ENCODE measurements at regions not wholly inside any gene's neighbourhood (a gene's known extent, or its start where the extent isn't known, plus 50 kb on each side); places are given as distances from the start of the nearest gene placed in this dataset.
"Not testable (repeated sequence)": the region's sequence is repeated elsewhere in the genome, so short reads cannot be mapped to it uniquely, and the experiment has no call there.

GRCh38 chr11:36733721-36734120, 135.7 kb upstream of the RAG2 start:
- not testable (repeated sequence) for H3K9me2 ChIP-seq (replicated peaks; ENCODE audit: insufficient read depth, low read length); H2AFZ ChIP-seq (ENCODE audit: low read length); H3K4me1 ChIP-seq (ENCODE audit: low read length); H3K79me2 ChIP-seq (ENCODE audit: low read length); H3K27ac ChIP-seq (ENCODE audit: low read length); H4K20me1 ChIP-seq (ENCODE audit: insufficient read depth, low read depth, low read length); H3K4me2 ChIP-seq (ENCODE audit: low read depth, low read length, poor library complexity, severe bottlenecking); H3K4me3 ChIP-seq (ENCODE audit: low read length); H3K9me3 ChIP-seq (ENCODE audit: low read length); H3K36me3 ChIP-seq (ENCODE audit: insufficient read depth, low read length); DNase-seq; H3K9ac ChIP-seq (ENCODE audit: low read length); H3K27me3 ChIP-seq (ENCODE audit: low read length)

GRCh38 chr11:36730761-36731160, 132.7 kb upstream of the RAG2 start:
- Histone ChIP-seq H4K20me1 (ENCODE audit: insufficient read depth, low read depth, low read length) (no peaks in the 10 kb centered on the region), H3K79me2 (ENCODE audit: low read length) (no peaks in the 10 kb centered on the region), H2AFZ (ENCODE audit: low read length) (no peak overlapping the region), H3K4me3 (ENCODE audit: low read length) (no peak overlapping the region), H3K27me3 (ENCODE audit: low read length) (no peaks in the 10 kb centered on the region), H3K9me3 (ENCODE audit: low read length) (no peaks in the 10 kb centered on the region), H3K4me2 (ENCODE audit: low read depth, low read length, poor library complexity, severe bottlenecking) (no peak overlapping the region), H3K9ac (ENCODE audit: low read length) (no peak overlapping the region), H3K9me2 (replicated peaks; ENCODE audit: insufficient read depth, low read length) (no peaks in the 10 kb centered on the region), H3K4me1 (ENCODE audit: low read length) (no peaks in the 10 kb centered on the region), H3K27ac (ENCODE audit: low read length) (no peak overlapping the region), H3K36me3 (ENCODE audit: insufficient read depth, low read length) (no peaks in the 10 kb centered on the region)
- no peak for DNase-seq

- no peaks in the 10 kb centered on the region for H3K9me3 ChIP-seq (ENCODE audit: low read length)
- no peak overlapping the region for H3K27ac ChIP-seq (ENCODE audit: low read length)
- H4K20me1 ChIP-seq (ENCODE audit: insufficient read depth, low read depth, low read length): no peaks in the 10 kb centered on the region
- H3K4me2 ChIP-seq (ENCODE audit: low read depth, low read length, poor library complexity, severe bottlenecking): no peak overlapping the region
- no peaks in the 10 kb centered on the region for H3K4me1 ChIP-seq (ENCODE audit: low read length)
- H3K9ac ChIP-seq (ENCODE audit: low read length): no peak overlapping the region
- H2AFZ ChIP-seq (ENCODE audit: low read length): no peak overlapping the region
- H3K27me3 ChIP-seq (ENCODE audit: low read length): no peaks in the 10 kb centered on the region
- no peak for DNase-seq
- no peak overlapping the region for H3K4me3 ChIP-seq (ENCODE audit: low read length)
- H3K79me2 ChIP-seq (ENCODE audit: low read length): no peaks in the 10 kb centered on the region
- H3K36me3 ChIP-seq (ENCODE audit: insufficient read depth, low read length): no peaks in the 10 kb centered on the region
- H3K9me2 ChIP-seq (replicated peaks; ENCODE audit: insufficient read depth, low read length): no peaks in the 10 kb centered on the region
These were observed 131.8 kb upstream of the RAG2 start for GRCh38 chr11:36729825-36730224.

- no peak for DNase-seq
- Histone ChIP-seq H3K4me2 (ENCODE audit: low read depth, low read length, poor library complexity, severe bottlenecking) (no peak overlapping the region), H3K36me3 (ENCODE audit: insufficient read depth, low read length) (no peaks in the 10 kb centered on the region), H3K4me3 (ENCODE audit: low read length) (no peak overlapping the region), H3K27me3 (ENCODE audit: low read length) (no peaks in the 10 kb centered on the region), H4K20me1 (ENCODE audit: insufficient read depth, low read depth, low read length) (no peaks in the 10 kb centered on the region), H2AFZ (ENCODE audit: low read length) (no peak overlapping the region), H3K79me2 (ENCODE audit: low read length) (no peaks in the 10 kb centered on the region), H3K4me1 (ENCODE audit: low read length) (no peaks in the 10 kb centered on the region), H3K27ac (ENCODE audit: low read length) (no peak overlapping the region), H3K9ac (ENCODE audit: low read length) (no peak overlapping the region), H3K9me3 (ENCODE audit: low read length) (no peaks in the 10 kb centered on the region), H3K9me2 (replicated peaks; ENCODE audit: insufficient read depth, low read length) (no peaks in the 10 kb centered on the region)
These were observed 128.4 kb upstream of the RAG2 start for GRCh38 chr11:36726420-36726819.

- no peaks in the 10 kb centered on the region for H3K36me3 ChIP-seq (ENCODE audit: insufficient read depth, low read length)
- no peaks in the 10 kb centered on the region for H4K20me1 ChIP-seq (ENCODE audit: insufficient read depth, low read depth, low read length)
- H3K4me3 ChIP-seq (ENCODE audit: low read length): no peak overlapping the region
- H3K27me3 ChIP-seq (ENCODE audit: low read length): no peaks in the 10 kb centered on the region
- no peak overlapping the region for H3K4me2 ChIP-seq (ENCODE audit: low read depth, low read length, poor library complexity, severe bottlenecking)
- no peak overlapping the region for H2AFZ ChIP-seq (ENCODE audit: low read length)
- no peak overlapping the region for H3K9ac ChIP-seq (ENCODE audit: low read length)
- no peaks in the 10 kb centered on the region for H3K4me1 ChIP-seq (ENCODE audit: low read length)
- H3K79me2 ChIP-seq (ENCODE audit: low read length): no peaks in the 10 kb centered on the region
- DNase-seq: no peak
- H3K27ac ChIP-seq (ENCODE audit: low read length): no peak overlapping the region
- H3K9me2 ChIP-seq (replicated peaks; ENCODE audit: insufficient read depth, low read length): no peaks in the 10 kb centered on the region
- no peaks in the 10 kb centered on the region for H3K9me3 ChIP-seq (ENCODE audit: low read length)
These were observed 126.8 kb upstream of the RAG2 start for GRCh38 chr11:36724742-36725385.

GRCh38 chr11:36722421-36722820, 124.4 kb upstream of the RAG2 start:
- no peaks in the 10 kb centered on the region for H4K20me1 ChIP-seq (ENCODE audit: insufficient read depth, low read depth, low read length)
- no peaks in the 10 kb centered on the region for H3K79me2 ChIP-seq (ENCODE audit: low read length)
- no peaks in the 10 kb centered on the region for H3K9me3 ChIP-seq (ENCODE audit: low read length)
- H3K4me3 ChIP-seq (ENCODE audit: low read length): no peak overlapping the region
- no peaks in the 10 kb centered on the region for H3K36me3 ChIP-seq (ENCODE audit: insufficient read depth, low read length)
- H3K27me3 ChIP-seq (ENCODE audit: low read length): no peaks in the 10 kb centered on the region
- H3K9ac ChIP-seq (ENCODE audit: low read length): no peak overlapping the region
- H3K9me2 ChIP-seq (replicated peaks; ENCODE audit: insufficient read depth, low read length): no peaks in the 10 kb centered on the region
- H3K27ac ChIP-seq (ENCODE audit: low read length): no peak overlapping the region
- H3K4me2 ChIP-seq (ENCODE audit: low read depth, low read length, poor library complexity, severe bottlenecking): no peak overlapping the region
- no peak overlapping the region for H2AFZ ChIP-seq (ENCODE audit: low read length)
- DNase-seq: no peak
- H3K4me1 ChIP-seq (ENCODE audit: low read length): no peaks in the 10 kb centered on the region

GRCh38 chr11:36719358-36720107, 121.5 kb upstream of the RAG2 start:
- no peaks in the 10 kb centered on the region for H4K20me1 ChIP-seq (ENCODE audit: insufficient read depth, low read depth, low read length)
- no peaks in the 10 kb centered on the region for H3K36me3 ChIP-seq (ENCODE audit: insufficient read depth, low read length)
- no peaks in the 10 kb centered on the region for H3K9me2 ChIP-seq (replicated peaks; ENCODE audit: insufficient read depth, low read length)
- H3K9ac ChIP-seq (ENCODE audit: low read length): no peak overlapping the region
- no peak overlapping the region for H3K27ac ChIP-seq (ENCODE audit: low read length)
- H3K4me1 ChIP-seq (ENCODE audit: low read length): no peaks in the 10 kb centered on the region
- no peak overlapping the region for H3K4me2 ChIP-seq (ENCODE audit: low read depth, low read length, poor library complexity, severe bottlenecking)
- DNase-seq: no peak
- H2AFZ ChIP-seq (ENCODE audit: low read length): no peak overlapping the region
- H3K27me3 ChIP-seq (ENCODE audit: low read length): no peaks in the 10 kb centered on the region
- no peaks in the 10 kb centered on the region for H3K79me2 ChIP-seq (ENCODE audit: low read length)
- no peak overlapping the region for H3K4me3 ChIP-seq (ENCODE audit: low read length)
- no peaks in the 10 kb centered on the region for H3K9me3 ChIP-seq (ENCODE audit: low read length)

GRCh38 chr11:36718451-36718850, 120.4 kb upstream of the RAG2 start:
- H3K4me3 ChIP-seq (ENCODE audit: low read length): no peak overlapping the region
- no peak for DNase-seq
- H3K4me2 ChIP-seq (ENCODE audit: low read depth, low read length, poor library complexity, severe bottlenecking): no peak overlapping the region
- H3K9ac ChIP-seq (ENCODE audit: low read length): no peak overlapping the region
- no peaks in the 10 kb centered on the region for H3K9me3 ChIP-seq (ENCODE audit: low read length)
- no peak overlapping the region for H2AFZ ChIP-seq (ENCODE audit: low read length)
- H3K4me1 ChIP-seq (ENCODE audit: low read length): no peaks in the 10 kb centered on the region
- H3K27me3 ChIP-seq (ENCODE audit: low read length): no peaks in the 10 kb centered on the region
- no peak overlapping the region for H3K27ac ChIP-seq (ENCODE audit: low read length)
- H3K9me2 ChIP-seq (replicated peaks; ENCODE audit: insufficient read depth, low read length): no peaks in the 10 kb centered on the region
- no peaks in the 10 kb centered on the region for H3K79me2 ChIP-seq (ENCODE audit: low read length)
- no peaks in the 10 kb centered on the region for H4K20me1 ChIP-seq (ENCODE audit: insufficient read depth, low read depth, low read length)
- no peaks in the 10 kb centered on the region for H3K36me3 ChIP-seq (ENCODE audit: insufficient read depth, low read length)
